22Rv1 (cell line): ENCODE measurements at regions not wholly inside any gene's neighbourhood (a gene's known extent, or its start where the extent isn't known, plus 50 kb on each side); places are given as distances from the start of the nearest gene placed in this dataset.

Experiments used
- CTCF ChIP-seq: fragments of 450-650 bp; IDR thresholded peaks from 2 replicates; pipeline ENCODE4 v1.5.1; 2017; ENCODE audit warnings: mild to moderate bottlenecking
- ZFX ChIP-seq: fragments of 450-650 bp; IDR thresholded peaks from 2 replicates; pipeline ENCODE4 v1.6.1; 2017; ENCODE audit warnings: antibody characterized with exemption, borderline replicate concordance

DNA sequence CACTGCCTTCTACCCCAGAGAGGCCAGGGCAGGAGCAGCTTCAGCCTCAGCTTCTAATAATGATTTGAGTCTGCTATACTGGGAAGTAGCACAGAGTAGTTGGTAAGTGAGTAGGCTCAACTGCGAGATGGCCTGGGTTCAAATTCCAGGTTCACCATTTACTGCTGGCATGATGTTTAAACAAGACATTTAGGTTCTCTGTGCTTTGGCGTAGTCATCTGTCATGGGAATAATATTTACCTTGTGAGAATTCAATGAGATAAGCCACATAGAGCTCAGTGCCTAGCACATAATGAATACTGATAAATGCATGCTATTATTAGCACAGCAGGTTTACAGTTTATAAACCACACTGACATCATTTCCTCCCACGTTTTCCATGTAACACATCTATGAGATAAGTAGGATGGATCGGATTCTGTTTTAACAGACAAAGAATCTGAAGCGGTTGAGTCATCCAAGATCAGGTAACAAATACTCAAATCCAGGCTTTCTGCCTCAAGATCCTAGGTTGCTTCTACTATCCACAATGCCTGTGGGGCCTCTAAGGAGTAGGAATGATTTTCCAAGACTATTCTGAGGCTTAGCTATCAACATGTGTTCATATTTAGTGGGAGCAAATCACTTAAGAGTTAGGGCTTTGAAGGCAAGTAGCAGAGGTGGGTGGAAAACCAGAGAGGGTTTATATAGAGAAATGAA is 72.9 kb upstream of the DTNBP1 start:
- TF ChIP-seq CTCF = no peak
- TF ChIP-seq ZFX = no peak
